ENCODE measurements at regions not wholly inside any gene's neighbourhood (a gene's known extent, or its start where the extent isn't known, plus 50 kb on each side); places are given as distances from the start of the nearest gene placed in this dataset.

- DNase-seq (ENCODE audit: low spot score), result no peak
These were observed 200.7 kb downstream of the RAMP3 start for GRCh38 chr7:45358287-45358686.

- no peak for DNase-seq (ENCODE audit: low spot score)
These were observed 201.7 kb downstream of the RAMP3 start for GRCh38 chr7:45359250-45359649.

- DNase-seq (ENCODE audit: low spot score), result no peak
These were observed 202.2 kb downstream of the RAMP3 start for GRCh38 chr7:45359776-45360175.

GRCh38 chr7:45363669-45364068 lies 206.1 kb downstream of the RAMP3 start:
- DNase-seq (ENCODE audit: low spot score), result no peak

- no peak for DNase-seq (ENCODE audit: low spot score)
These were observed 207.8 kb downstream of the RAMP3 start for GRCh38 chr7:45365341-45365740.

GRCh38 chr7:45366475-45366874 lies 207.7 kb upstream of the ADCY1 start:
- DNase-seq (ENCODE audit: low spot score), result no peak

- no peak for DNase-seq (ENCODE audit: low spot score)
These were observed 207.1 kb upstream of the ADCY1 start for GRCh38 chr7:45367026-45367425.

GRCh38 chr7:45368129-45368807 lies 205.9 kb upstream of the ADCY1 start:
- DNase-seq (ENCODE audit: low spot score), result no peak

GRCh38 chr7:45384499-45384898 lies 189.7 kb upstream of the ADCY1 start:
- DNase-seq (ENCODE audit: low spot score), result peak; percentile 61

- DNase-seq (ENCODE audit: low spot score), result no peak
These were observed 186.3 kb upstream of the ADCY1 start for GRCh38 chr7:45387837-45388236.

- DNase-seq (ENCODE audit: low spot score), result no peak
These were observed 184.9 kb upstream of the ADCY1 start for GRCh38 chr7:45389073-45389872.

GRCh38 chr7:45390180-45390579 lies 184.0 kb upstream of the ADCY1 start:
- no peak for DNase-seq (ENCODE audit: low spot score)

- no peak for DNase-seq (ENCODE audit: low spot score)
These were observed 183.4 kb upstream of the ADCY1 start for GRCh38 chr7:45390731-45391130.

- no peak for DNase-seq (ENCODE audit: low spot score)
These were observed 182.3 kb upstream of the ADCY1 start for GRCh38 chr7:45391618-45392451.

GRCh38 chr7:45394117-45394708 lies 180.0 kb upstream of the ADCY1 start:
- peak; percentile 45 for DNase-seq (ENCODE audit: low spot score)

GRCh38 chr7:45399069-45399468 lies 175.1 kb upstream of the ADCY1 start:
- DNase-seq (ENCODE audit: low spot score), result no peak

GRCh38 chr7:45400680-45401079 lies 173.5 kb upstream of the ADCY1 start:
- peak; percentile 29 for DNase-seq (ENCODE audit: low spot score)

- no peak for DNase-seq (ENCODE audit: low spot score)
These were observed 173.0 kb upstream of the ADCY1 start for GRCh38 chr7:45401155-45401554.

GRCh38 chr7:45401851-45402250 lies 172.3 kb upstream of the ADCY1 start:
- DNase-seq (ENCODE audit: low spot score), result no peak

- DNase-seq (ENCODE audit: low spot score), result peak; percentile 17
These were observed 171.5 kb upstream of the ADCY1 start for GRCh38 chr7:45402480-45403218.

- no peak for DNase-seq (ENCODE audit: low spot score)
These were observed 169.5 kb upstream of the ADCY1 start for GRCh38 chr7:45404622-45405021.

Measured in kidney tubule cell (primary cell).